Activated naive CD4-positive, alpha-beta T cell treated with anti-CD3 and anti-CD28 coated beads, Interleukin-2, amount 50 U/mL, for 72 hours (primary cell): ENCODE measurements at regions not wholly inside any gene's neighbourhood (a gene's known extent, or its start where the extent isn't known, plus 50 kb on each side); places are given as distances from the start of the nearest gene placed in this dataset.

ENCODE experiments used
- ATAC-seq, 2 donors: fragments of 150-1000 bp; cut with Tn5 transposase; 2 replicates each; pipeline ENCODE4 v1.10.0; 2021; ENCODE audit warnings: mild to moderate bottlenecking in 2 of 2, moderate library complexity in 2 of 2
- DNase-seq, 2 donors: peaks; one replicate each; pipeline ENCODE4 v3.0.0; 2021 to 2022; ENCODE audit warnings: low spot score in 2 of 2
- H3K27ac Mint-ChIP-seq, 2 donors: one replicate each; pipeline ENCODE4 v1.8.0; 2022; ENCODE audit warnings: mild to moderate bottlenecking in 2 of 2, mixed read lengths in 2 of 2
- H3K36me3 Mint-ChIP-seq, 2 donors: one replicate each; pipeline ENCODE4 v1.8.0; 2022; ENCODE audit warnings: mixed read lengths in 2 of 2
- H3K9me3 Mint-ChIP-seq, 2 donors: one replicate each; pipeline ENCODE4 v1.8.0; 2022; ENCODE audit warnings: mixed read lengths in 2 of 2

- ATAC-seq, result peak in 1 of 2 donors; percentile 62
- Mint-ChIP-seq H3K9me3 (no peaks in the 10 kb centered on the region), H3K27ac (no peak overlapping the region), H3K36me3 (no peaks in the 10 kb centered on the region)
- DNase-seq, result peak in 1 of 2 donors; percentile 38
These were observed 1086.5 kb downstream of the SLC6A15 start for GRCh38 chr12:83826112-83826511.

- Mint-ChIP-seq H3K27ac (no peak overlapping the region), H3K9me3 (no peaks in the 10 kb centered on the region), H3K36me3 (no peaks in the 10 kb centered on the region)
- ATAC-seq (peak; percentile 33 to 79), DNase-seq (peak in 1 of 2 donors; percentile 20)
These were observed 1089.1 kb downstream of the SLC6A15 start for GRCh38 chr12:83823386-83824045.

GRCh38 chr12:83821967-83822366 is 1090.6 kb downstream of the SLC6A15 start:
- DNase-seq, result no peak
- ATAC-seq, result no peak
- no peaks in the 10 kb centered on the region for H3K36me3 Mint-ChIP-seq
- H3K27ac Mint-ChIP-seq, result no peak overlapping the region
- no peaks in the 10 kb centered on the region for H3K9me3 Mint-ChIP-seq

GRCh38 chr12:83818881-83819280 is 1093.7 kb downstream of the SLC6A15 start:
- no peak for DNase-seq
- ATAC-seq, result no peak
- Mint-ChIP-seq H3K36me3 (no peaks in the 10 kb centered on the region), H3K27ac (no peak overlapping the region), H3K9me3 (no peaks in the 10 kb centered on the region)

GRCh38 chr12:83817730-83818129 is 1094.9 kb downstream of the SLC6A15 start:
- H3K9me3 Mint-ChIP-seq, result no peaks in the 10 kb centered on the region
- ATAC-seq (no peak), DNase-seq (no peak)
- no peaks in the 10 kb centered on the region for H3K36me3 Mint-ChIP-seq
- no peak overlapping the region for H3K27ac Mint-ChIP-seq

- Mint-ChIP-seq H3K36me3 (no peaks in the 10 kb centered on the region), H3K27ac (no peak overlapping the region), H3K9me3 (peaks cover 0 to 4% of the 10 kb centered on the region in 2 donors)
- ATAC-seq (no peak), DNase-seq (no peak)
These were observed 1104.0 kb downstream of the SLC6A15 start for GRCh38 chr12:83808591-83808990.

- Mint-ChIP-seq H3K27ac (no peak overlapping the region), H3K36me3 (no peaks in the 10 kb centered on the region), H3K9me3 (peaks cover 0 to 4% of the 10 kb centered on the region in 2 donors)
- ATAC-seq, result no peak
- no peak for DNase-seq
These were observed 1104.7 kb downstream of the SLC6A15 start for GRCh38 chr12:83807871-83808270.

GRCh38 chr12:83805873-83806272 is 1106.7 kb downstream of the SLC6A15 start:
- Mint-ChIP-seq H3K27ac (no peak overlapping the region), H3K36me3 (no peaks in the 10 kb centered on the region), H3K9me3 (peaks cover 0 to 4% of the 10 kb centered on the region in 2 donors)
- no peak for DNase-seq
- no peak for ATAC-seq

- Mint-ChIP-seq H3K36me3 (no peaks in the 10 kb centered on the region), H3K27ac (no peak overlapping the region), H3K9me3 (peaks cover 0 to 4% of the 10 kb centered on the region in 2 donors)
- ATAC-seq (no peak), DNase-seq (no peak)
These were observed 1107.3 kb downstream of the SLC6A15 start for GRCh38 chr12:83805156-83805772.

- DNase-seq, result no peak
- H3K36me3 Mint-ChIP-seq, result no peaks in the 10 kb centered on the region
- peaks cover 0 to 4% of the 10 kb centered on the region in 2 donors for H3K9me3 Mint-ChIP-seq
- no peak overlapping the region for H3K27ac Mint-ChIP-seq
- ATAC-seq, result no peak
These were observed 1110.6 kb downstream of the SLC6A15 start for GRCh38 chr12:83801972-83802371.

GRCh38 chr12:83800022-83800421 is 1112.6 kb downstream of the SLC6A15 start:
- H3K9me3 Mint-ChIP-seq, result no peaks in the 10 kb centered on the region
- ATAC-seq (no peak), DNase-seq (no peak)

GRCh38 chr12:83796531-83796930 is 1109.8 kb downstream of the TMTC2 start:
- Mint-ChIP-seq H3K36me3 (no peaks in the 10 kb centered on the region), H3K27ac (no peak overlapping the region), H3K9me3 (no peaks in the 10 kb centered on the region)
- ATAC-seq (no peak), DNase-seq (no peak)

More at GRCh38 chr12:83800022-83800421, 1112.6 kb downstream of the SLC6A15 start:
- Mint-ChIP-seq H3K36me3 (no peaks in the 10 kb centered on the region), H3K27ac (no peak overlapping the region)

- no peak for ATAC-seq
- Mint-ChIP-seq H3K27ac (no peak overlapping the region), H3K9me3 (peaks cover 0 to 3% of the 10 kb centered on the region in 2 donors), H3K36me3 (no peaks in the 10 kb centered on the region)
- no peak for DNase-seq
These were observed 1106.9 kb downstream of the TMTC2 start for GRCh38 chr12:83793616-83794015.

- H3K27ac Mint-ChIP-seq, result no peak overlapping the region
- DNase-seq (no peak), ATAC-seq (no peak)
- peaks cover 5 to 11% of the 10 kb centered on the region in 2 donors for H3K9me3 Mint-ChIP-seq
- H3K36me3 Mint-ChIP-seq, result no peaks in the 10 kb centered on the region
These were observed 1097.7 kb downstream of the TMTC2 start for GRCh38 chr12:83784298-83784890.

GRCh38 chr12:83779526-83779925 is 1092.8 kb downstream of the TMTC2 start:
- H3K36me3 Mint-ChIP-seq, result no peaks in the 10 kb centered on the region
- no peak overlapping the region for H3K27ac Mint-ChIP-seq
- no peak for DNase-seq
- peaks cover 23 to 25% of the 10 kb centered on the region in 2 donors for H3K9me3 Mint-ChIP-seq
- no peak for ATAC-seq

GRCh38 chr12:83769151-83769550 is 1082.4 kb downstream of the TMTC2 start:
- ATAC-seq (no peak), DNase-seq (no peak)
- Mint-ChIP-seq H3K36me3 (peaks cover 5% of the 10 kb centered on the region in 2 donors), H3K9me3 (peaks cover 11 to 21% of the 10 kb centered on the region in 2 donors), H3K27ac (no peak overlapping the region)

- no peak overlapping the region for H3K27ac Mint-ChIP-seq
- no peaks in the 10 kb centered on the region for H3K36me3 Mint-ChIP-seq
- ATAC-seq, result no peak
- peaks cover 3 to 10% of the 10 kb centered on the region in 2 donors for H3K9me3 Mint-ChIP-seq
- DNase-seq, result no peak
These were observed 1081.0 kb downstream of the TMTC2 start for GRCh38 chr12:83767723-83768122.

- Mint-ChIP-seq H3K9me3 (peaks cover 0 to 4% of the 10 kb centered on the region in 2 donors), H3K27ac (no peak overlapping the region), H3K36me3 (no peaks in the 10 kb centered on the region)
- no peak for ATAC-seq
- DNase-seq, result no peak
These were observed 1076.7 kb downstream of the TMTC2 start for GRCh38 chr12:83763425-83763824.
